Thymus (tissue), 11 donors: ENCODE measurements at regions not wholly inside any gene's neighbourhood (a gene's known extent, or its start where the extent isn't known, plus 50 kb on each side); places are given as distances from the start of the nearest gene placed in this dataset.
"Not testable (repeated sequence)": the region's sequence is repeated elsewhere in the genome, so short reads cannot be mapped to it uniquely, and the experiment has no call there.

Experiments used
- DNase-seq, 9 donors: peaks; one replicate each; pipeline ENCODE4 v3.0.0-alpha.2; 2013; ENCODE audit warnings: low spot score in 9 of 9, low read depth in 6 of 9, missing footprints in 1 of 9
- H3K27ac ChIP-seq, 2 donors: one replicate each; pipeline ENCODE4 v1.5.1; 2013; ENCODE audit warnings: control low read depth in 1 of 2, low read depth in 1 of 2, low read length in 1 of 2, mild to moderate bottlenecking in 1 of 2, moderate library complexity in 1 of 2
- H3K27me3 ChIP-seq, 2 donors: one replicate each; pipeline ENCODE4 v1.5.1; 2013; ENCODE audit warnings: low read length in 1 of 2; ENCODE audit not compliant: control insufficient read depth in 2 of 2, insufficient read depth in 1 of 2
- H3K36me3 ChIP-seq, 2 donors: one replicate each; pipeline ENCODE4 v1.5.1; 2013; ENCODE audit warnings: low read length in 1 of 2, mild to moderate bottlenecking in 1 of 2, moderate library complexity in 1 of 2; ENCODE audit not compliant: control insufficient read depth in 2 of 2, insufficient read depth in 2 of 2
- H3K4me1 ChIP-seq, 2 donors: one replicate each; pipeline ENCODE4 v1.5.1; 2013; ENCODE audit warnings: low read length in 2 of 2; ENCODE audit not compliant: control insufficient read depth in 2 of 2, insufficient read depth in 2 of 2
- H3K4me3 ChIP-seq, 2 donors: one replicate each; pipeline ENCODE4 v1.5.1; 2013; ENCODE audit warnings: low read length in 2 of 2, control low read depth in 1 of 2, mild to moderate bottlenecking in 1 of 2
- H3K9me3 ChIP-seq, 2 donors: one replicate each; pipeline ENCODE4 v1.5.1; 2013; ENCODE audit warnings: low read length in 1 of 2, mild to moderate bottlenecking in 1 of 2; ENCODE audit not compliant: control insufficient read depth in 2 of 2, insufficient read depth in 1 of 2
- WGBS: extraction: QIAGEN DNeasy Blood & Tissue Kit; methylation state at CpG from one replicate; pipeline ENCODE4 v1.1.7; 2013; 5-methylcytosine and 5-hydroxymethylcytosine counted together
- donor health status: healthy.

GRCh38 chr16:29267891-29268290, 138.6 kb downstream of the NPIPB11 start:
- not testable (repeated sequence) for H3K9me3 ChIP-seq, H3K4me1 ChIP-seq, H3K36me3 ChIP-seq, H3K27ac ChIP-seq, H3K27me3 ChIP-seq, DNase-seq, H3K4me3 ChIP-seq
- 88% methylated on average over 6 of the region's 6 CpGs for WGBS

GRCh38 chr16:29267055-29267619, 139.4 kb downstream of the NPIPB11 start:
- not testable (repeated sequence) for H3K27me3 ChIP-seq, DNase-seq, H3K36me3 ChIP-seq, H3K4me1 ChIP-seq, H3K4me3 ChIP-seq, H3K27ac ChIP-seq, H3K9me3 ChIP-seq
- WGBS = 93% methylated on average over 16 of the region's 16 CpGs

GRCh38 chr16:29266612-29267011, 139.9 kb downstream of the NPIPB11 start:
- H3K9me3 ChIP-seq, DNase-seq, H3K27ac ChIP-seq, H3K4me3 ChIP-seq, H3K4me1 ChIP-seq, H3K36me3 ChIP-seq, H3K27me3 ChIP-seq: not testable (repeated sequence)
- 83% methylated on average over 7 of the region's 7 CpGs for WGBS

GRCh38 chr16:29265255-29265853, 141.2 kb downstream of the NPIPB11 start:
- H3K27ac ChIP-seq, H3K4me1 ChIP-seq: not testable (repeated sequence)

GRCh38 chr16:29264080-29264837, 142.3 kb downstream of the NPIPB11 start:
- not testable (repeated sequence) for DNase-seq, H3K4me1 ChIP-seq, H3K27me3 ChIP-seq, H3K36me3 ChIP-seq, H3K4me3 ChIP-seq, H3K9me3 ChIP-seq, H3K27ac ChIP-seq
- 94% methylated on average over 11 of the region's 11 CpGs for WGBS

More at GRCh38 chr16:29265255-29265853, 141.2 kb downstream of the NPIPB11 start:
- H3K36me3 ChIP-seq, DNase-seq, H3K4me3 ChIP-seq, H3K27me3 ChIP-seq, H3K9me3 ChIP-seq: not testable (repeated sequence)
- WGBS = 95% methylated on average over 6 of the region's 9 CpGs

GRCh38 chr16:29262725-29263124, 143.8 kb downstream of the NPIPB11 start:
- not testable (repeated sequence) for H3K27me3 ChIP-seq, H3K4me1 ChIP-seq, H3K4me3 ChIP-seq, H3K9me3 ChIP-seq, H3K27ac ChIP-seq, DNase-seq, H3K36me3 ChIP-seq
- 94% methylated on average over 7 of the region's 7 CpGs for WGBS

- 92% methylated on average over 32 of the region's 37 CpGs for WGBS
- not testable (repeated sequence) for H3K4me1 ChIP-seq, H3K36me3 ChIP-seq, DNase-seq, H3K27ac ChIP-seq, H3K9me3 ChIP-seq, H3K27me3 ChIP-seq, H3K4me3 ChIP-seq
These were observed 144.9 kb downstream of the NPIPB11 start for GRCh38 chr16:29261427-29262248.

GRCh38 chr16:29260683-29261426, 145.7 kb downstream of the NPIPB11 start:
- not testable (repeated sequence) for H3K27me3 ChIP-seq, H3K9me3 ChIP-seq, DNase-seq, H3K4me1 ChIP-seq, H3K27ac ChIP-seq, H3K4me3 ChIP-seq, H3K36me3 ChIP-seq
- WGBS = 92% methylated on average over 25 of the region's 25 CpGs
